ENCODE measurements at regions not wholly inside any gene's neighbourhood (a gene's known extent, or its start where the extent isn't known, plus 50 kb on each side); places are given as distances from the start of the nearest gene placed in this dataset.
"Not testable (repeated sequence)": the region's sequence is repeated elsewhere in the genome, so short reads cannot be mapped to it uniquely, and the experiment has no call there.

- H3K9me3 Mint-ChIP-seq = peaks cover 8% of the 10 kb centered on the region
Measured at GRCh38 chr14:48615618-48616017, 940.2 kb upstream of the MDGA2 start.

GRCh38 chr14:48614003-48614402 lies 938.6 kb upstream of the MDGA2 start:
- H3K27me3 Mint-ChIP-seq (ENCODE audit: low read depth) = no peaks in the 10 kb centered on the region
- CTCF ChIA-PET = no interaction called here
- H3K27ac Mint-ChIP-seq = no peak overlapping the region

More at GRCh38 chr14:48615618-48616017, 940.2 kb upstream of the MDGA2 start:
- Mint-ChIP-seq H3K27me3 (ENCODE audit: low read depth) (no peaks in the 10 kb centered on the region), H3K4me1 (ENCODE audit: low read depth) (no peaks in the 10 kb centered on the region), H3K27ac (no peak overlapping the region), H3K4me3 (no peak overlapping the region), H3K36me3 (ENCODE audit: low read depth) (no peaks in the 10 kb centered on the region)
- intact Hi-C loops (cut with micrococcal nuclease) = no loop called here
- DNase-seq = no peak
- CTCF ChIA-PET = no interaction called here

GRCh38 chr14:48606960-48607359 lies 931.6 kb upstream of the MDGA2 start:
- DNase-seq; H3K4me1 Mint-ChIP-seq (ENCODE audit: low read depth); H3K36me3 Mint-ChIP-seq (ENCODE audit: low read depth); CTCF ChIA-PET; intact Hi-C loops (cut with micrococcal nuclease); H3K27me3 Mint-ChIP-seq (ENCODE audit: low read depth); H3K27ac Mint-ChIP-seq; H3K4me3 Mint-ChIP-seq: not testable (repeated sequence)
- peaks cover 10% of the 10 kb centered on the region for H3K9me3 Mint-ChIP-seq

More at GRCh38 chr14:48614003-48614402, 938.6 kb upstream of the MDGA2 start:
- Mint-ChIP-seq H3K4me1 (ENCODE audit: low read depth) (no peaks in the 10 kb centered on the region), H3K4me3 (no peak overlapping the region), H3K9me3 (peaks cover 9% of the 10 kb centered on the region), H3K36me3 (ENCODE audit: low read depth) (no peaks in the 10 kb centered on the region)
- no peak for DNase-seq
- intact Hi-C loops (cut with micrococcal nuclease) = no loop called here

GRCh38 chr14:48598458-48598857 lies 923.1 kb upstream of the MDGA2 start:
- Mint-ChIP-seq H3K27me3 (ENCODE audit: low read depth) (no peaks in the 10 kb centered on the region), H3K9me3 (peaks cover 2% of the 10 kb centered on the region), H3K4me3 (no peak overlapping the region), H3K27ac (no peak overlapping the region), H3K36me3 (ENCODE audit: low read depth) (no peaks in the 10 kb centered on the region), H3K4me1 (ENCODE audit: low read depth) (no peaks in the 10 kb centered on the region)
- CTCF ChIA-PET = no interaction called here
- intact Hi-C loops (cut with micrococcal nuclease) = no loop called here
- no peak for DNase-seq

GRCh38 chr14:48586099-48586498 lies 910.7 kb upstream of the MDGA2 start:
- Mint-ChIP-seq H3K4me1 (ENCODE audit: low read depth) (no peaks in the 10 kb centered on the region), H3K4me3 (no peak overlapping the region), H3K27ac (no peak overlapping the region), H3K36me3 (ENCODE audit: low read depth) (no peaks in the 10 kb centered on the region), H3K9me3 (peaks cover 4% of the 10 kb centered on the region), H3K27me3 (ENCODE audit: low read depth) (no peaks in the 10 kb centered on the region)
- DNase-seq = no peak
- CTCF ChIA-PET = no interaction called here
- intact Hi-C loops (cut with micrococcal nuclease) = no loop called here

GRCh38 chr14:48584031-48584430 lies 908.6 kb upstream of the MDGA2 start:
- no peak for DNase-seq
- intact Hi-C loops (cut with micrococcal nuclease) = no loop called here
- Mint-ChIP-seq H3K4me1 (ENCODE audit: low read depth) (no peaks in the 10 kb centered on the region), H3K27me3 (ENCODE audit: low read depth) (no peaks in the 10 kb centered on the region), H3K4me3 (no peak overlapping the region), H3K36me3 (ENCODE audit: low read depth) (no peaks in the 10 kb centered on the region), H3K9me3 (peaks cover 4% of the 10 kb centered on the region), H3K27ac (no peak overlapping the region)
- CTCF ChIA-PET = no interaction called here

- DNase-seq = no peak
- Mint-ChIP-seq H3K9me3 (peaks cover 4% of the 10 kb centered on the region), H3K4me1 (ENCODE audit: low read depth) (no peaks in the 10 kb centered on the region), H3K4me3 (no peak overlapping the region), H3K36me3 (ENCODE audit: low read depth) (no peaks in the 10 kb centered on the region), H3K27me3 (ENCODE audit: low read depth) (no peaks in the 10 kb centered on the region), H3K27ac (no peak overlapping the region)
- intact Hi-C loops (cut with micrococcal nuclease) = no loop called here
- CTCF ChIA-PET = no interaction called here
Measured at GRCh38 chr14:48582938-48583337, 907.5 kb upstream of the MDGA2 start.

- H3K9me3 Mint-ChIP-seq = peaks cover 8% of the 10 kb centered on the region
- no peak overlapping the region for H3K27ac Mint-ChIP-seq
Measured at GRCh38 chr14:48580692-48581091, 905.3 kb upstream of the MDGA2 start.

GRCh38 chr14:48575772-48576171 lies 900.4 kb upstream of the MDGA2 start:
- H3K27me3 Mint-ChIP-seq (ENCODE audit: low read depth) = no peaks in the 10 kb centered on the region
- CTCF ChIA-PET = no interaction called here
- H3K4me1 Mint-ChIP-seq (ENCODE audit: low read depth) = no peaks in the 10 kb centered on the region
- H3K27ac Mint-ChIP-seq = no peak overlapping the region
- H3K36me3 Mint-ChIP-seq (ENCODE audit: low read depth) = no peaks in the 10 kb centered on the region
- peaks cover 22% of the 10 kb centered on the region for H3K9me3 Mint-ChIP-seq
- DNase-seq = no peak
- no peak overlapping the region for H3K4me3 Mint-ChIP-seq
- intact Hi-C loops (cut with micrococcal nuclease) = no loop called here

More at GRCh38 chr14:48580692-48581091, 905.3 kb upstream of the MDGA2 start:
- H3K4me1 Mint-ChIP-seq (ENCODE audit: low read depth) = no peaks in the 10 kb centered on the region
- H3K27me3 Mint-ChIP-seq (ENCODE audit: low read depth) = no peaks in the 10 kb centered on the region
- no peaks in the 10 kb centered on the region for H3K36me3 Mint-ChIP-seq (ENCODE audit: low read depth)
- no peak overlapping the region for H3K4me3 Mint-ChIP-seq
- intact Hi-C loops (cut with micrococcal nuclease) = no loop called here
- CTCF ChIA-PET = no interaction called here
- DNase-seq = no peak

- intact Hi-C loops (cut with micrococcal nuclease) = no loop called here
- Mint-ChIP-seq H3K4me3 (no peak overlapping the region), H3K27ac (no peak overlapping the region), H3K9me3 (peaks cover 17% of the 10 kb centered on the region), H3K4me1 (ENCODE audit: low read depth) (no peaks in the 10 kb centered on the region), H3K27me3 (ENCODE audit: low read depth) (no peaks in the 10 kb centered on the region), H3K36me3 (ENCODE audit: low read depth) (no peaks in the 10 kb centered on the region)
- CTCF ChIA-PET = no interaction called here
- DNase-seq = no peak
Measured at GRCh38 chr14:48568688-48569087, 893.3 kb upstream of the MDGA2 start.

- CTCF ChIA-PET = no interaction called here
- Mint-ChIP-seq H3K4me3 (no peak overlapping the region), H3K27me3 (ENCODE audit: low read depth) (no peaks in the 10 kb centered on the region), H3K9me3 (peaks cover 20% of the 10 kb centered on the region), H3K27ac (no peak overlapping the region), H3K4me1 (ENCODE audit: low read depth) (no peaks in the 10 kb centered on the region), H3K36me3 (ENCODE audit: low read depth) (no peaks in the 10 kb centered on the region)
- intact Hi-C loops (cut with micrococcal nuclease) = no loop called here
- no peak for DNase-seq
Measured at GRCh38 chr14:48568252-48568651, 892.8 kb upstream of the MDGA2 start.

GRCh38 chr14:48563489-48563888 lies 888.1 kb upstream of the MDGA2 start:
- H3K9me3 Mint-ChIP-seq = peaks cover 3% of the 10 kb centered on the region
- no peak for DNase-seq
- intact Hi-C loops (cut with micrococcal nuclease) = no loop called here

GRCh38 chr14:48561438-48561837 lies 886.0 kb upstream of the MDGA2 start:
- H3K4me3 Mint-ChIP-seq; H3K27me3 Mint-ChIP-seq (ENCODE audit: low read depth); H3K27ac Mint-ChIP-seq; H3K4me1 Mint-ChIP-seq (ENCODE audit: low read depth); DNase-seq; H3K9me3 Mint-ChIP-seq; H3K36me3 Mint-ChIP-seq (ENCODE audit: low read depth); intact Hi-C loops (cut with micrococcal nuclease); CTCF ChIA-PET: not testable (repeated sequence)

More at GRCh38 chr14:48563489-48563888, 888.1 kb upstream of the MDGA2 start:
- Mint-ChIP-seq H3K4me1 (ENCODE audit: low read depth) (no peaks in the 10 kb centered on the region), H3K4me3 (no peak overlapping the region), H3K36me3 (ENCODE audit: low read depth) (no peaks in the 10 kb centered on the region), H3K27me3 (ENCODE audit: low read depth) (no peaks in the 10 kb centered on the region), H3K27ac (no peak overlapping the region)
- CTCF ChIA-PET = no interaction called here

- CTCF ChIA-PET = no interaction called here
- Mint-ChIP-seq H3K27me3 (ENCODE audit: low read depth) (no peaks in the 10 kb centered on the region), H3K9me3 (peaks cover 3% of the 10 kb centered on the region), H3K4me1 (ENCODE audit: low read depth) (no peaks in the 10 kb centered on the region), H3K4me3 (no peak overlapping the region), H3K27ac (no peak overlapping the region), H3K36me3 (ENCODE audit: low read depth) (no peaks in the 10 kb centered on the region)
- DNase-seq = no peak
- intact Hi-C loops (cut with micrococcal nuclease) = no loop called here
Measured at GRCh38 chr14:48560421-48560820, 885.0 kb upstream of the MDGA2 start.
